WERI-Rb-1 (cell line): ENCODE measurements at regions not wholly inside any gene's neighbourhood (a gene's known extent, or its start where the extent isn't known, plus 50 kb on each side); places are given as distances from the start of the nearest gene placed in this dataset.

ENCODE experiments used
- DNase-seq: peaks from one replicate; pipeline ENCODE4 v3.0.0-alpha.2; 2020
- H3K27ac ChIP-seq: fragments of 250-450 bp; sonication (Bioruptor Pico); 2 replicates; pipeline ENCODE4 v1.5.1; 2020; ENCODE audit warnings: mild to moderate bottlenecking, moderate library complexity
- H3K27me3 ChIP-seq: fragments of 250-450 bp; sonication (Bioruptor Pico); 2 replicates; pipeline ENCODE4 v1.5.1; 2021; ENCODE audit warnings: mild to moderate bottlenecking, low read depth, moderate library complexity; ENCODE audit not compliant: insufficient read depth, severe bottlenecking
- H3K36me3 ChIP-seq: fragments of 250-450 bp; sonication (Bioruptor Pico); 2 replicates; pipeline ENCODE4 v1.5.1; 2020; ENCODE audit warnings: mild to moderate bottlenecking, moderate library complexity
- H3K4me3 ChIP-seq: 2 replicates; pipeline ENCODE4 v1.5.1; 2011; ENCODE audit warnings: low read depth, mild to moderate bottlenecking, control low read depth, low read length
- H3K9me3 ChIP-seq: fragments of 250-450 bp; sonication (Bioruptor Pico); 2 replicates; pipeline ENCODE4 v1.5.1; 2021; ENCODE audit warnings: mild to moderate bottlenecking, moderate library complexity; ENCODE audit not compliant: severe bottlenecking
- TF ChIP-seq, protein P1 (sequence below): IDR thresholded peaks from 2 replicates; pipeline ENCODE4 v1.5.1; 2011; ENCODE audit warnings: low read depth, mild to moderate bottlenecking, control low read depth, inconsistent platforms, low read length

DNA sequence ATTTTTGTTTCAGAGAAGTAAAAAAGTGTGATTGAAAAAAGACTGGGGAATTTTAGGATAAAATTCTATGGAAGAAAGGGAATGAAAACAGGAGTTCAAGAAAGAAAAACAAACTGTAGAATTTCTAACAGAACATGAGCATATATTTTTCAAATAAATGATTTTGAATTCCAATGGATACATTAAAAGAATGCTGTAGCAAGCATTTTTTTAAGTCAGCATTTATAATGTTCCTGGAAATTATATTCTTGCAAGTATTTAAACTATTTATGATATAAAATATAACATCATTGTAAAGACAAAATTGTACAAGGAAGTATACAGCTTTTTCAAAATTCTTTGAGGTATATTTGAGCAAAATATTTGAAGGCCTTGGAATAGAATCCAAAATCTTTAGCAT, 450.7 kb downstream of the AEBP2 start:
- TF ChIP-seq, protein P1, sequence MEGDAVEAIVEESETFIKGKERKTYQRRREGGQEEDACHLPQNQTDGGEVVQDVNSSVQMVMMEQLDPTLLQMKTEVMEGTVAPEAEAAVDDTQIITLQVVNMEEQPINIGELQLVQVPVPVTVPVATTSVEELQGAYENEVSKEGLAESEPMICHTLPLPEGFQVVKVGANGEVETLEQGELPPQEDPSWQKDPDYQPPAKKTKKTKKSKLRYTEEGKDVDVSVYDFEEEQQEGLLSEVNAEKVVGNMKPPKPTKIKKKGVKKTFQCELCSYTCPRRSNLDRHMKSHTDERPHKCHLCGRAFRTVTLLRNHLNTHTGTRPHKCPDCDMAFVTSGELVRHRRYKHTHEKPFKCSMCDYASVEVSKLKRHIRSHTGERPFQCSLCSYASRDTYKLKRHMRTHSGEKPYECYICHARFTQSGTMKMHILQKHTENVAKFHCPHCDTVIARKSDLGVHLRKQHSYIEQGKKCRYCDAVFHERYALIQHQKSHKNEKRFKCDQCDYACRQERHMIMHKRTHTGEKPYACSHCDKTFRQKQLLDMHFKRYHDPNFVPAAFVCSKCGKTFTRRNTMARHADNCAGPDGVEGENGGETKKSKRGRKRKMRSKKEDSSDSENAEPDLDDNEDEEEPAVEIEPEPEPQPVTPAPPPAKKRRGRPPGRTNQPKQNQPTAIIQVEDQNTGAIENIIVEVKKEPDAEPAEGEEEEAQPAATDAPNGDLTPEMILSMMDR = no peak
- Histone ChIP-seq H3K4me3 (no peak overlapping the region), H3K27ac (no peak overlapping the region)

DNA sequence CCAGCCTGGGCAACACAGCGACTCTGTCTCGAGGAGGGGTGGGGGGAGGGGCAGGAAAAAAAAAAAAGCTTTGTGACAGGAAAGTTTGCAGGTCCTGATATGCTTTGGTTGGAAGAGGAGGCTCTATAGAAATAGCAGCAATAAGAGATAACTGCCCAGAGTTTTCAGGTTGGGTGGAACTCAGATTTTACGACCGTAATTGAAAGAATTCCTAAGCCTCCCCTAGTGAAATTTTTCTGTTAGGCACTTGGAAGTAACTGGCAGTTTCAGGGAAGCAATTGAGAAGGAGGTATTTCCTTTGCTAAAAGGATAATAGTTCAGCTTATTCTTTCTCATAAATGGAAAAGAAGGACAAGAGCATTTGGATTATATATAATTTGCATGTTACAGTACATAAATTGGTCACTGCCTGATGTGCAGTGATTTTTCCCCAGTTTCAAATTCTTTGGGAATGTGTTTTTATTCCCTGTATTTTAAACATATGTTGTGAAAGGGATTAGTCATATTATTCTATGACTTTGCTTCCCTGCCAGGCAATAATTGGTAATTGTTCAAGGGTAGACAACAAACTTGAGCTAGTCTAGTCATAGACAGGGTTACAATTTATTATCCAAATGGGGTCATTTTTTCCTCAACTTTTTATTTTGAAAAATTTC, 452.8 kb downstream of the AEBP2 start:
- no peaks in the 10 kb centered on the region for H3K27me3 ChIP-seq
- H3K36me3 ChIP-seq = no peaks in the 10 kb centered on the region
- no peak for DNase-seq
- no peaks in the 10 kb centered on the region for H3K9me3 ChIP-seq
- TF ChIP-seq, protein P1 = no peak
- no peak overlapping the region for H3K27ac ChIP-seq
- no peak overlapping the region for H3K4me3 ChIP-seq

More for the DNA sequence above, 450.7 kb downstream of the AEBP2 start:
- no peaks in the 10 kb centered on the region for H3K36me3 ChIP-seq
- no peaks in the 10 kb centered on the region for H3K27me3 ChIP-seq
- H3K9me3 ChIP-seq = no peaks in the 10 kb centered on the region
- DNase-seq = no peak

DNA sequence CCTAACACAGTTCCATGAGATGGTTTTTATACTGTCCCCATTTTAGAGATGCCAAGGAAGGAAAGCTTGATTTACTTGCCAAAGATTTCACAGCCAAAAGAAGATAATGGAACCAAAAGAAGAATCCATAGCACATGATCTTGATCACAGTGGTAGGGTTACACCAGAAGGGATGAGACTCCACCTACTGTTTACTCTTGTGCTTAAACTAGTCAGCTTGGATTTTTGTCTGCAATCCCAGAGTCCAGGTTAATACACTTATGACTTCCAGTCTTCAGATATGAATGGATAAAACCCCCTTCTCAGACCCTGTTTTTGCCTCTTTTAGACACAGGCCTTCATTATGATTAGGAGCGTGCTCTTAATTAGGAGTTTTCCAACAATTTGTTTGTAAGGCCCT, 454.2 kb downstream of the AEBP2 start:
- no peak for DNase-seq
- Histone ChIP-seq H3K4me3 (no peak overlapping the region), H3K9me3 (no peaks in the 10 kb centered on the region), H3K36me3 (no peaks in the 10 kb centered on the region), H3K27ac (no peak overlapping the region), H3K27me3 (no peaks in the 10 kb centered on the region)
- TF ChIP-seq, protein P1 = peak; percentile 27; the same call in 1 of the 2 replicates

DNA sequence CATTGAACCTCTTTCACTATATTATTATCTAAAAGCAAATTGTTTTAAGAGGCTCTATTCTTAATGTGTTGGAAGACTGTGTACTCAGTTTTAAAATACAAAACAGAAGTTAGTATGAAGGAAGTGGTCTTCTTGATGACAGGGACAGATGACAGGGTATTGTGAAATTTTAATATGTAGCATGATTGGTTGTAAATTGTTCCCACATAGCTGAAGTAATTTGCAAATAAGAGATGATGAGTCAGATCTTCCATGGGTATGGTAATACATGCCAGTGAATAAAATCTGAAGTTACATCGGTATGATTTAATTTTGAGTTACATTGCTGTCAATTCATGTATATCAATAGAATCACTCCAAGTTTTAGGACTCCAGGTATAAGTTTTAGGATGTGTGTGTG, 454.8 kb downstream of the AEBP2 start:
- no peaks in the 10 kb centered on the region for H3K27me3 ChIP-seq
- TF ChIP-seq, protein P1 = no peak
- H3K4me3 ChIP-seq = no peak overlapping the region
- H3K9me3 ChIP-seq = no peaks in the 10 kb centered on the region
- no peak for DNase-seq
- no peaks in the 10 kb centered on the region for H3K36me3 ChIP-seq
- H3K27ac ChIP-seq = no peak overlapping the region

DNA sequence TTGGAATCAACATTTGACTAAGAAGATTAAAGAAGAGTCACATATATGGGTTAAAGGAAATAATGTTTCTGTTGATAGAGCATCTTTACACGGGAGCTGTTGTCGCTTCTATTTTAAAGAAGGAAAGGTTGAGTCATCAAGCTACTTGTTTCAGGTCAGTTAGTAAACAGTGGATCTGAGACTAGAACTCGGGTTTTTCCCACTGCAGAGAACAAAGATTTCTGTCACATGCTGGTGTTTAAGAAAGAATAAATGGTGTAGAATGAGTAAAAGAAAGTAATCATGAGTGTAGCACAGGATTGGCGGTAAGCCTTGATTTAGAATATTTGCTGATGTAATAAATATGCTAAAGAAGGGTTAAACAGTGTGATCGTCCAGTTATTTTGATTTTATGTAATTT, 455.5 kb downstream of the AEBP2 start:
- TF ChIP-seq, protein P1 = no peak
- no peaks in the 10 kb centered on the region for H3K9me3 ChIP-seq
- no peak for DNase-seq
- no peaks in the 10 kb centered on the region for H3K27me3 ChIP-seq
- no peak overlapping the region for H3K4me3 ChIP-seq
- H3K27ac ChIP-seq = no peak overlapping the region
- H3K36me3 ChIP-seq = no peaks in the 10 kb centered on the region
